ENCODE measurements at regions not wholly inside any gene's neighbourhood (a gene's known extent, or its start where the extent isn't known, plus 50 kb on each side); places are given as distances from the start of the nearest gene placed in this dataset.
"Not testable (repeated sequence)": the region's sequence is repeated elsewhere in the genome, so short reads cannot be mapped to it uniquely, and the experiment has no call there.

GRCh38 chr5:109992264-109992915 lies 302.7 kb downstream of the MAN2A1 start:
- DNase-seq, result no peak

- DNase-seq, result no peak
These were observed 304.4 kb downstream of the MAN2A1 start for GRCh38 chr5:109994135-109994534.

- no peak for DNase-seq
These were observed 306.5 kb downstream of the MAN2A1 start for GRCh38 chr5:109996246-109996645.

GRCh38 chr5:109997161-109997560 lies 307.4 kb downstream of the MAN2A1 start:
- DNase-seq, result no peak

- DNase-seq, result no peak
These were observed 308.5 kb downstream of the MAN2A1 start for GRCh38 chr5:109998208-109998607.

DNA sequence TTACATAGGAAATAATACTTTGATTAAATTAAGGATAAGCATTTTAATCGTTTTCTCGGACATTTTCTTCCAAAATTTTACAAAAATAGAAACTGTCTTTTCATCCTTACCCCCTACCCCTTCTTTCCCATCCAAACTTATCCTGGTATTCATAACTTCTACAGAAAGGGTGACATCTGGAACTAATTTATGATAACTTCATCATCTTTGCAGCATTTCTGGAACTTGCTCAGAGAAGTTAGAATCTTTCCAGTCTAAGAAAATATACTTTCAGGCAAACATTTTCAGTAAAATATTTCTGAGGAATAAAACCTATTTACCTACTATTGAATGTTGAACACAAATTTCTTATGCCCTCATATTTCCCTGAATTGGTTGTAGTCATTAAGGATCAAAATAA lies 309.0 kb downstream of the MAN2A1 start:
- DNase-seq, result no peak

GRCh38 chr5:110001648-110002047 lies 311.9 kb downstream of the MAN2A1 start:
- DNase-seq, result no peak

- DNase-seq, result no peak
These were observed 312.9 kb downstream of the MAN2A1 start for GRCh38 chr5:110002652-110003051.

- DNase-seq, result not testable (repeated sequence)
These were observed 316.3 kb downstream of the MAN2A1 start for GRCh38 chr5:110005907-110006562.

DNA sequence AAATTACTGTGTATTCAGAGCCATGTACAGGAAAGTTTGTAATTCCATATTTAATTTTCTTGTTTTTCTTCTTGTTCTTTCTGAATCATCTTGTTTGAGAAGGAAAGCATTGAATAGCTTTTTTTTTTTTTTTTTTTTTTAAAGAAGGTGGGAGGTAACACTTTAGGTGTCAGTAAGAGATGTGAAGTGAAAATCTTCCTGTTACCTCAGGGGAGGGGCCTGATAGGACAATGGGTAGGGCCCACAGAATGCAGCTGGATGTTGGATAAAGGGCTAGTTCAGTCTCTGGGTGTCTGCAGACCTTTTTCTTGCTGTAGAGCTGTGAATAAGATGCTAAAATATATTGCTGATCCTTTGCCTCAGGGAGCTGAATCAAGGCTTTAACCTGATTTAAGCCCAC lies 317.4 kb downstream of the MAN2A1 start:
- DNase-seq, result no peak

DNA sequence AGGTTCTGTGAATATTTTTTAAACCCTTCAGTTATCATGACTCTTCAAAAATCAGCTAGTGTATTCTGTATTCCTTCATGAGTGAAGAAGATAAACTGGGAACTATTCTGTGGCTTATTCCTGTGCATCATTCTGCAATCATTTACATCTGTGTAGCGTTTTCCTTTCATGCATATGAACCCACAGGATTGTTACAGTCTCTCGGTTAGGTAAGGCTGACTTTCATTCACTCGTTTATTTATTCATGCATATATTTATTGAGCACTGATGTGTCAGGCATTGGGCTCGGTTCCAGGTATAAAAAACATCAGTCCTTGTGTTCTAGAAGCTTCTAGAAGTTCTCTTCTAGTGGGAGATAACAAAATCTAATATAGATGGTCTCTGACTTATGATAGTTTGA lies 318.4 kb downstream of the MAN2A1 start:
- DNase-seq, result no peak

DNA sequence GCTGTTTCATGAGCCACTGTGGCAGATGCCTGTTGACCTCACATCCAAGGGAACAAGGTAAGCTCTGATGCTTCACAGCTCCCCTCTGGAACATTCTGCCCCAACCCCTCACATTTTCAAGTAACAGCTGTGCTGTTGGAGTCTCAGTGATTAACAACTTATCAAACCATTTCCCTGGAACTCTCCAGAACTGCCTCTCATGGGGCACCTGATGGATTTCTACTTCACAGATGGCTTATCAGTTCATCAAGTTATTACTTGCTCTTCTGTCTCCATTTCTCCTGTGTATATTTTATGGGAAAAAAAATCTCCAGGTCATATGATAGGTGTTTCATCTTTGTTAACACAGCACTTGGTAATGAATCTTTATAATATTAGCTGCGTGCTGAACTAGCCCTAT lies 322.4 kb downstream of the MAN2A1 start:
- DNase-seq, result no peak

GRCh38 chr5:110013017-110013416 lies 323.3 kb downstream of the MAN2A1 start:
- DNase-seq, result no peak

GRCh38 chr5:110017854-110018253 lies 328.1 kb downstream of the MAN2A1 start:
- no peak for DNase-seq

- DNase-seq, result no peak
These were observed 328.8 kb downstream of the MAN2A1 start for GRCh38 chr5:110018509-110018908.

GRCh38 chr5:110019119-110019518 lies 329.4 kb downstream of the MAN2A1 start:
- DNase-seq, result no peak

DNA sequence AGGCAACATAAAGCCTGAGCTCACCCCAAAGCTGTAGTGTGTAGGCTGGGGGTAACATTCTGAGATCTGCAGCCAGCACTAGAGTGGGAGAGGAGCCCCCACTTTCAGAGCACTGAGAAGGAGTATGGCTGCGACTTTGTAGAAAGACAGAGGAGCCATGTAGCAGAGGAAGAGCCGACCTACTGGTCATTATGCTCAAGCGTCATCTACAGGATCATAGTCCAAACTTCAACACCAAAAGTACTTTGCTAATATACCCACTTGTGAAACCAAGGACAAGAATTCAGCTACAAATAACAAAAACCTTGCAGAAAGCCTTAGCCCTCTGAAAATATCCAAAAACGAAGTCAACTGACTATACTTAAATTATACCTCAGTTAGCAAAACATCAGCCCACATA lies 330.1 kb downstream of the MAN2A1 start:
- DNase-seq, result no peak

GRCh38 chr5:110021251-110021650 lies 331.5 kb downstream of the MAN2A1 start:
- DNase-seq, result no peak

DNA sequence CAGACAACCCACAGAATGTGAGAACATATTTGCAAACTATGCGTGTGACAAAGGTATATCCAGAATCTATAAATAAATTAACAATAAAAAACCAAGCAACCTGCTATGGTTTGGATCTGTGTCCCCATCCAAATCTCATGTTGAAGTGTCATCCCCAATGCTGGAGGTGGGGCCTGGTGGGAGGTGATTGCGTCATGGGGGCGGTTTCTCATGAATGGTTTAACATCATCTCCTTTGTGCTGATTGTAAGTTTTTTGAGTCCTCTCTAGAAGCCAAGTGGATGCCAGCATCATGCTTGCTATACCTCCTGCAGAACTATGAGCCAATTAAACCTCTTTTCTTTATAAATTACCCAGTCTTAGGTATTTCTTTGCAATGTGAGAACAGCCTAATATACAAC lies 335.4 kb downstream of the MAN2A1 start:
- DNase-seq, result no peak

- DNase-seq, result no peak
These were observed 338.0 kb downstream of the MAN2A1 start for GRCh38 chr5:110027527-110028322.

- DNase-seq, result no peak
These were observed 341.8 kb downstream of the MAN2A1 start for GRCh38 chr5:110031402-110032140.

GRCh38 chr5:110032376-110032775 lies 342.6 kb downstream of the MAN2A1 start:
- DNase-seq, result no peak

DNA sequence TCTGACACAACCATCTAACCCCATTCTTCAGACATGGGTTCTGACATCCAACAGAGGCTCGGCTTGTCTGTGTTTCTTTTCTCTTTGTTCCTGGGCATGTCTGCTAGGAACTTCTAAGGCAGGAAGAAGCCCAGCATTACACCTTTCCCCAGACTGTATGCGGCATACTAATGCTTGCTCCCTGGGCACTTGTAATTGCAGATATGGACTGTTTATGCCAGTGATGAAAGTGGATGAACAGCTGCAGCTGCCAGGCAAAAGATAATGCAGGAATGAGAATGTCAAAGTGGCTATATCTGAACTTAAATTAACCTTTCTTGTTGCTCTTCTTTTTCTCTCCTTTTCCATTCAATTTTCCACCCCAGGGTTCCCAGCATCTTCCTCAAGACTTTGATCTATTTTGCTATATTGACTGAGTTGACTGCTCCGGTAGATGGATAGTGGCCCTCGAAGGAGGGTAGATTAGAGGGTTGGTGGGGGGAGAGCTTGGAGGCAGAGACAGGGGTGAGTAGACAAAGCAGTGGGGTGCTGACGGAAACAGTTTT lies 344.4 kb downstream of the MAN2A1 start:
- peak; percentile 5 for DNase-seq
